Hepatocyte (in vitro differentiated cells): ENCODE measurements at regions not wholly inside any gene's neighbourhood (a gene's known extent, or its start where the extent isn't known, plus 50 kb on each side); places are given as distances from the start of the nearest gene placed in this dataset.

Experiments
- DNase-seq: peaks from one replicate; pipeline ENCODE4 v3.0.0-alpha.2; 2016; ENCODE audit warnings: low spot score
- H2AFZ ChIP-seq: fragments of 200-600 bp; sonication (generic); 2 replicates; pipeline ENCODE4 v1.6.0; 2016; ENCODE audit warnings: antibody characterized with exemption, mild to moderate bottlenecking
- H3K27ac ChIP-seq: fragments of 200-600 bp; sonication (generic); 2 replicates; pipeline ENCODE4 v1.5.1; 2016; ENCODE audit warnings: mild to moderate bottlenecking
- H3K27me3 ChIP-seq: fragments of 200-600 bp; sonication (generic); 2 replicates; pipeline ENCODE4 v1.6.1; 2016
- H3K36me3 ChIP-seq: fragments of 200-600 bp; sonication (generic); replicated peaks from 2 replicates; pipeline ENCODE4 v1.5.1; 2016; ENCODE audit warnings: low read depth; ENCODE audit not compliant: insufficient read depth
- H3K4me1 ChIP-seq: fragments of 200-600 bp; sonication (generic); 2 replicates; pipeline ENCODE4 v1.5.1; 2016; ENCODE audit warnings: mild to moderate bottlenecking, moderate library complexity; ENCODE audit not compliant: insufficient read depth
- H3K4me2 ChIP-seq: fragments of 200-600 bp; sonication (generic); 2 replicates; pipeline ENCODE4 v1.6.0; 2016
- H3K4me3 ChIP-seq: fragments of 200-600 bp; sonication (generic); 2 replicates; pipeline ENCODE4 v1.5.1; 2016; ENCODE audit warnings: mild to moderate bottlenecking
- H3K79me2 ChIP-seq: fragments of 200-600 bp; sonication (generic); 2 replicates; pipeline ENCODE4 v1.6.0; 2017; ENCODE audit warnings: mild to moderate bottlenecking
- H3K9me2 ChIP-seq: fragments of 200-600 bp; sonication (generic); replicated peaks from 2 replicates; pipeline ENCODE4 v1.6.0; 2017; ENCODE audit warnings: mild to moderate bottlenecking; ENCODE audit not compliant: insufficient read depth
- H3K9me3 ChIP-seq: fragments of 200-600 bp; sonication (generic); 2 replicates; pipeline ENCODE4 v1.5.1; 2016; ENCODE audit warnings: low read depth, mild to moderate bottlenecking
- H4K20me1 ChIP-seq: fragments of 200-600 bp; sonication (generic); 2 replicates; pipeline ENCODE4 v1.6.0; 2016; ENCODE audit warnings: mild to moderate bottlenecking; ENCODE audit not compliant: insufficient read depth, poor library complexity, severe bottlenecking
- EZH2 ChIP-seq: fragments of 200-600 bp; sonication (generic); IDR thresholded peaks from 2 replicates; pipeline ENCODE4 v1.6.1; 2016; ENCODE audit warnings: antibody characterized with exemption, mild to moderate bottlenecking, borderline replicate concordance
- EZH2phosphoT487 ChIP-seq: fragments of 200-600 bp; sonication (generic); IDR thresholded peaks from one replicate; pipeline ENCODE4 v1.6.1; 2018; ENCODE audit warnings: antibody characterized with exemption, mild to moderate bottlenecking, low read depth, moderate library complexity; ENCODE audit not compliant: unreplicated experiment, severe bottlenecking
- WGBS: methylation state at CpG from one replicate; pipeline ENCODE4 v1.1.6; 2016; ENCODE audit warnings: low lambda C conversion rate; ENCODE audit errors: missing lambda C conversion rate; 5-methylcytosine and 5-hydroxymethylcytosine counted together
- TF ChIP-seq, protein P1 (sequence below): fragments of 200-600 bp; sonication (generic); IDR thresholded peaks from 2 replicates; pipeline ENCODE4 v1.5.1; 2016; ENCODE audit warnings: antibody characterized with exemption, mild to moderate bottlenecking; ENCODE audit not compliant: poor library complexity

- DNase-seq, result no peak
- Histone ChIP-seq H3K4me3 (no peak overlapping the region), H2AFZ (no peak overlapping the region), H3K4me2 (no peak overlapping the region), H3K27me3 (no peaks in the 10 kb centered on the region), H3K79me2 (no peaks in the 10 kb centered on the region), H3K27ac (no peak overlapping the region), H4K20me1 (no peaks in the 10 kb centered on the region), H3K36me3 (no peaks in the 10 kb centered on the region), H3K9me2 (no peaks in the 10 kb centered on the region), H3K4me1 (no peaks in the 10 kb centered on the region), H3K9me3 (no peaks in the 10 kb centered on the region)
- WGBS, result 79% methylated on average over 2 of the region's 2 CpGs
- TF ChIP-seq, protein P1, sequence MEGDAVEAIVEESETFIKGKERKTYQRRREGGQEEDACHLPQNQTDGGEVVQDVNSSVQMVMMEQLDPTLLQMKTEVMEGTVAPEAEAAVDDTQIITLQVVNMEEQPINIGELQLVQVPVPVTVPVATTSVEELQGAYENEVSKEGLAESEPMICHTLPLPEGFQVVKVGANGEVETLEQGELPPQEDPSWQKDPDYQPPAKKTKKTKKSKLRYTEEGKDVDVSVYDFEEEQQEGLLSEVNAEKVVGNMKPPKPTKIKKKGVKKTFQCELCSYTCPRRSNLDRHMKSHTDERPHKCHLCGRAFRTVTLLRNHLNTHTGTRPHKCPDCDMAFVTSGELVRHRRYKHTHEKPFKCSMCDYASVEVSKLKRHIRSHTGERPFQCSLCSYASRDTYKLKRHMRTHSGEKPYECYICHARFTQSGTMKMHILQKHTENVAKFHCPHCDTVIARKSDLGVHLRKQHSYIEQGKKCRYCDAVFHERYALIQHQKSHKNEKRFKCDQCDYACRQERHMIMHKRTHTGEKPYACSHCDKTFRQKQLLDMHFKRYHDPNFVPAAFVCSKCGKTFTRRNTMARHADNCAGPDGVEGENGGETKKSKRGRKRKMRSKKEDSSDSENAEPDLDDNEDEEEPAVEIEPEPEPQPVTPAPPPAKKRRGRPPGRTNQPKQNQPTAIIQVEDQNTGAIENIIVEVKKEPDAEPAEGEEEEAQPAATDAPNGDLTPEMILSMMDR, result no peak
- no peak for TF ChIP-seq EZH2phosphoT487
- TF ChIP-seq EZH2, result no peak
Measured at GRCh38 chr15:99873451-99873850, 140.2 kb upstream of the LYSMD4 start.

GRCh38 chr15:99863550-99864198 lies 130.4 kb upstream of the LYSMD4 start:
- H3K79me2 ChIP-seq, result no peaks in the 10 kb centered on the region
- H3K9me3 ChIP-seq, result no peaks in the 10 kb centered on the region
- no peak overlapping the region for H2AFZ ChIP-seq
- no peaks in the 10 kb centered on the region for H3K27me3 ChIP-seq
- H3K4me1 ChIP-seq, result no peaks in the 10 kb centered on the region
- H3K4me2 ChIP-seq, result no peak overlapping the region
- H3K4me3 ChIP-seq, result no peak overlapping the region
- H3K27ac ChIP-seq, result no peak overlapping the region
- H3K9me2 ChIP-seq, result no peaks in the 10 kb centered on the region
- TF ChIP-seq, protein P1, result no peak
- TF ChIP-seq EZH2phosphoT487 (no peak), EZH2 (no peak)
- WGBS, result 71% methylated on average over 3 of the region's 3 CpGs
- H4K20me1 ChIP-seq, result no peaks in the 10 kb centered on the region
- DNase-seq, result peak; percentile 8
- no peaks in the 10 kb centered on the region for H3K36me3 ChIP-seq

DNA sequence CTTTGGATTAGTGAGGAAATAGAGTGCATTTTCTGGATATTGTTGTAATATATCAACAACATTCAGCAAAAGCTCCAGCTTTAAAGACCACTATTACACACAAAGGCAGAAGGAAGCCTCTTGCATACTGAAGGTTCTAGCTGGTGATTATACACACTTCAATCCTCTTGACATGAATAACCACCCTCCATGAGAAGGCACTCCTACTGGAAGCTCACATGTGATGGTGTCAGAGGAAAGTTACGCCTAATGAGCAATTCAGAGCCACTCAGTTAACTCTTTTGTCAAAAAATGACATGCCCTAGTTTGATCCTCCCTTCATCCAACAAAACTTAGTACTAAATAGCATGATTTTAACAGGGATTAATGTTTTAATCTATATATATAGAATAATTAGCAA lies 124.6 kb upstream of the LYSMD4 start:
- WGBS, result 90% methylated on average over 1 of the region's 1 CpG
- no peak overlapping the region for H3K27ac ChIP-seq
- TF ChIP-seq EZH2 (no peak), EZH2phosphoT487 (no peak)
- no peaks in the 10 kb centered on the region for H3K9me2 ChIP-seq
- no peak for DNase-seq
- no peak overlapping the region for H2AFZ ChIP-seq
- H3K4me3 ChIP-seq, result no peak overlapping the region
- H3K36me3 ChIP-seq, result no peaks in the 10 kb centered on the region
- no peaks in the 10 kb centered on the region for H4K20me1 ChIP-seq
- H3K4me2 ChIP-seq, result no peak overlapping the region
- no peaks in the 10 kb centered on the region for H3K79me2 ChIP-seq
- H3K9me3 ChIP-seq, result no peaks in the 10 kb centered on the region
- no peaks in the 10 kb centered on the region for H3K4me1 ChIP-seq
- H3K27me3 ChIP-seq, result no peaks in the 10 kb centered on the region

DNA sequence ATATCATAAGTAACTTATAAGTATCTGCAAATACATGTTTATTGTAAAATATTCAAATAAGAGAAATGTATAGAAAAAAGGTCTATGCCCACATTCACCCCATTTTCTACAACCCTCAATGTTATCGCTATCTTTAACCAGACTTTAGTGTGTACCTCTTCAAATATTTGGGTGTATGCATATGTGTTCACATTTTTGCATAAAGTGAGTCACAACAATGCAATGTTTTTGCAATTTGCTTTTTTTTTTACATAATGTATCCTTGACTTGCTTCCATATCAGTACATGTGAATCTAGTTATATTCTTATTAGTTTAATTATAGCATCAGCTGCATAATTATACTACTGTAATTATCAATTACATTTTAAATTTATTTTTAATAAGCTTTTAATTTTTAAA lies 117.3 kb upstream of the LYSMD4 start:
- H3K27ac ChIP-seq, result no peak overlapping the region
- H3K4me2 ChIP-seq, result no peak overlapping the region
- H3K9me3 ChIP-seq, result no peaks in the 10 kb centered on the region
- no peaks in the 10 kb centered on the region for H3K79me2 ChIP-seq
- H3K27me3 ChIP-seq, result no peaks in the 10 kb centered on the region
- no peaks in the 10 kb centered on the region for H4K20me1 ChIP-seq
- H3K9me2 ChIP-seq, result no peaks in the 10 kb centered on the region
- H3K36me3 ChIP-seq, result no peaks in the 10 kb centered on the region
- H3K4me3 ChIP-seq, result no peak overlapping the region
- WGBS, result 90% methylated on average over 1 of the region's 1 CpG
- no peak overlapping the region for H2AFZ ChIP-seq
- H3K4me1 ChIP-seq, result no peaks in the 10 kb centered on the region
- no peak for DNase-seq
- TF ChIP-seq EZH2, result no peak
- no peak for TF ChIP-seq EZH2phosphoT487
- TF ChIP-seq, protein P1, result no peak
